Osteoblast (primary cell): ENCODE measurements at regions not wholly inside any gene's neighbourhood (a gene's known extent, or its start where the extent isn't known, plus 50 kb on each side); places are given as distances from the start of the nearest gene placed in this dataset.

ENCODE experiments used
- DNase-seq: peaks from one replicate; pipeline ENCODE4 v3.0.0; 2011; ENCODE audit warnings: low spot score, mixed read lengths; ENCODE audit not compliant: insufficient read length; ENCODE audit errors: missing footprints
- H2AFZ ChIP-seq: 2 replicates; pipeline ENCODE4 v1.6.0; 2011; ENCODE audit warnings: mild to moderate bottlenecking, low read length
- H3K27ac ChIP-seq: 2 replicates; pipeline ENCODE4 v1.5.1; 2011; ENCODE audit warnings: mild to moderate bottlenecking, low read depth, low read length, moderate library complexity
- H3K27me3 ChIP-seq: 2 replicates; pipeline ENCODE4 v1.6.0; 2012; ENCODE audit warnings: mild to moderate bottlenecking, control low read depth, inconsistent platforms, low read length, moderate library complexity; ENCODE audit not compliant: insufficient read depth
- H3K36me3 ChIP-seq: 2 replicates; pipeline ENCODE4 v1.5.1; 2011; ENCODE audit warnings: mild to moderate bottlenecking, low read length, control low read depth, moderate library complexity; ENCODE audit not compliant: insufficient read depth
- H3K4me1 ChIP-seq: 2 replicates; pipeline ENCODE4 v1.5.1; 2011; ENCODE audit warnings: mild to moderate bottlenecking, low read length, control low read depth, moderate library complexity; ENCODE audit not compliant: insufficient read depth
- H3K4me2 ChIP-seq: 2 replicates; pipeline ENCODE4 v1.6.0; 2011; ENCODE audit warnings: mild to moderate bottlenecking, low read length; ENCODE audit not compliant: insufficient read depth
- H3K4me3 ChIP-seq: fragments of 200-600 bp; sonication (generic); 3 replicates; pipeline ENCODE4 v1.5.1; 2012; ENCODE audit warnings: mild to moderate bottlenecking, low read length, inconsistent platforms; ENCODE audit not compliant: insufficient read depth
- H3K79me2 ChIP-seq: 2 replicates; pipeline ENCODE4 v1.6.0; 2012; ENCODE audit warnings: mild to moderate bottlenecking, low read length, control low read depth, inconsistent platforms; ENCODE audit not compliant: insufficient read depth
- H3K9me3 ChIP-seq: 2 replicates; pipeline ENCODE4 v1.5.1; 2011; ENCODE audit warnings: low read depth, low read length, control low read depth
- H4K20me1 ChIP-seq: 2 replicates; pipeline ENCODE4 v1.6.0; 2012; ENCODE audit warnings: mild to moderate bottlenecking, low read length, control low read depth; ENCODE audit not compliant: insufficient read depth
- CTCF ChIP-seq: IDR thresholded peaks from 2 replicates; pipeline ENCODE4 v1.5.1; 2011; ENCODE audit warnings: mild to moderate bottlenecking, low read depth, low read length, moderate library complexity; ENCODE audit errors: extremely low read depth

DNA sequence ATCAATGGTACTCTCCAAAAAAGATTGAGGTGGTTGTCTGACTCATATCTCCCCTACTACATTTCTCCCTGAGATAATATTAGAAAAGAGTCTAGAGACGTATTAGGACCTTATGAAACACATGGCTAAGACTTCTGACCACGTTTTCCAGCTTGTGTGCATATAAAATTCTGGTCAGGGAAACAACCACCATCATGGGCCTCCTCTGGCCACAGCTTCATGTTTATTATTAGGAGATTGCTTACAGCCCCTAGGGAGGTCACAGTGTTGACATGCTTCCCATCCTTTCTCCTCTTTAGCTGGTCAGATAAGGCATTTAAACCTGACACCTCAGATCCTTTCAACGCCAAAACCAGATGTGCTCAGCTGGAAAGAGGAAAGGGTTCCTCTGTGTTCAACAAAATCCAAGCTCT lies 620.2 kb downstream of the PLPP3 start:
- no peak for TF ChIP-seq CTCF
- no peak for DNase-seq

GRCh38 chr1:55958498-55958897 lies 620.9 kb downstream of the PLPP3 start:
- Histone ChIP-seq H3K4me1 (peaks cover 4% of the 10 kb centered on the region), H3K27ac (no peak overlapping the region), H3K4me3 (no peak overlapping the region), H2AFZ (no peak overlapping the region), H3K27me3 (no peaks in the 10 kb centered on the region), H3K79me2 (no peaks in the 10 kb centered on the region), H4K20me1 (no peaks in the 10 kb centered on the region), H3K9me3 (no peaks in the 10 kb centered on the region), H3K36me3 (no peaks in the 10 kb centered on the region), H3K4me2 (no peak overlapping the region)
- TF ChIP-seq CTCF: no peak
- DNase-seq: no peak

More for the DNA sequence above, 620.2 kb downstream of the PLPP3 start:
- Histone ChIP-seq H3K9me3 (no peaks in the 10 kb centered on the region), H3K4me1 (peaks cover 4% of the 10 kb centered on the region), H3K36me3 (no peaks in the 10 kb centered on the region), H3K27me3 (no peaks in the 10 kb centered on the region), H3K4me2 (no peak overlapping the region), H3K79me2 (no peaks in the 10 kb centered on the region), H2AFZ (no peak overlapping the region), H3K4me3 (no peak overlapping the region), H4K20me1 (no peaks in the 10 kb centered on the region), H3K27ac (no peak overlapping the region)

DNA sequence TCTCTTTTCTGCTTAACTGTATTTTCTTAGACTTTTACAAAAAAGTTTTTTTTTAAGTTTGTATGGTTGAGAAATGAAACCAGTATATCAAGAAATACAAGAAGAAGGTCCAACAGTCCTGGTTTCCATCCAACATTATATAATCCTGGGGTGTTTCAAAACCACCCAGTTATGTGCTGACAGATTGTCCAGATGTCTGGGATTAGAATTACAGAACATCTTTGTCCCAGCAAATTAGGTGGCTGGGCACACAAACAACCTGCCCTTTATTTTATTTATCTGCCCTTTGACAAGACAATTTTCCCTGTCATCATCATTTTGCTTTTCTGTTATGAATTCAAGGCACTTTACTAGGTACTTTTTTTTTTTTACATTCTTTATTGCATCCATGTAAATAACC lies 622.1 kb downstream of the PLPP3 start:
- Histone ChIP-seq H3K4me1 (peaks cover 4% of the 10 kb centered on the region), H3K27ac (no peak overlapping the region), H3K4me2 (no peak overlapping the region), H3K79me2 (no peaks in the 10 kb centered on the region), H2AFZ (no peak overlapping the region), H3K4me3 (no peak overlapping the region), H3K36me3 (no peaks in the 10 kb centered on the region), H3K27me3 (no peaks in the 10 kb centered on the region), H3K9me3 (no peaks in the 10 kb centered on the region), H4K20me1 (no peaks in the 10 kb centered on the region)
- no peak for TF ChIP-seq CTCF
- no peak for DNase-seq

DNA sequence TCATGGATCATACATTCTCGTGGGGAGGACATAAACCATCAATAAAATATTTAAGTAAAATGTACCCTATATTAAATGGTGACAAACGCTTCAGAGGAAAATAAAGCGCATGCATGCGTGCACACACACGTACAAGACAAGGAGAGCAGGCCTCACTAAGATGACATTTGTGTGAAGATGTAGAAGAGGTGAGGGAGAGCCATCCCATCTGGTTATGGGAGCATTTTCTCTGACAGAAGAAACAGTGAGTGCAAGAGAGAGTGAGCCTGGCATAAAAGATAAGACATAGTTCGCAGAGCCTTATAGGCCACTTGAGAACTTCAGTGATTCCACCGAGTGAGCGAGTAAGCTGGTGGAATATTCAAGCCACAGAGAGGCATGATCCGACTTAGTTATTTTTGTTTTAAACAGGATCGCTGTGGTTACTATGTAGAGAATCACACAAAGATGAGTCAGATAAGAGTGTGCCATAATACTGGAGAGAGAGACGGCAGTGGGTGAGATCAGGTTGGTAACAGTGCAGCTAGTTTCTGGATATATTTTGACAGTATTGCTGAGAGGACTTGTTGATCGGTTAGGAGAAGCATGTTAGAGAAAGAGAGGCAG lies 624.2 kb downstream of the PLPP3 start:
- Histone ChIP-seq H3K36me3 (no peaks in the 10 kb centered on the region), H4K20me1 (no peaks in the 10 kb centered on the region), H2AFZ (no peak overlapping the region), H3K27me3 (no peaks in the 10 kb centered on the region), H3K4me2 (peak overlapping the region; percentile 26), H3K27ac (peak overlapping the region; percentile 64), H3K4me3 (no peak overlapping the region), H3K79me2 (no peaks in the 10 kb centered on the region), H3K9me3 (no peaks in the 10 kb centered on the region), H3K4me1 (peaks cover 4% of the 10 kb centered on the region)
- DNase-seq: peak; percentile 58
- TF ChIP-seq CTCF: no peak
